HG02759 (cell line): ENCODE measurements at regions not wholly inside any gene's neighbourhood (a gene's known extent, or its start where the extent isn't known, plus 50 kb on each side); places are given as distances from the start of the nearest gene placed in this dataset.
"Not testable (repeated sequence)": the region's sequence is repeated elsewhere in the genome, so short reads cannot be mapped to it uniquely, and the experiment has no call there.

Experiments used
- ATAC-seq: cut with Tn5 transposase; IDR thresholded peaks from one replicate; pipeline ENCODE4 v1.9.1; 2021; ENCODE audit warnings: mild to moderate bottlenecking, moderate library complexity; ENCODE audit not compliant: unreplicated experiment

GRCh38 chr6:66568271-66568670, 861.2 kb upstream of the EYS start:
- ATAC-seq, result no peak

- no peak for ATAC-seq
Observed at GRCh38 chr6:66561479-66561878, 854.5 kb upstream of the EYS start.

GRCh38 chr6:66558189-66558588, 851.2 kb upstream of the EYS start:
- no peak for ATAC-seq

GRCh38 chr6:66556936-66557335, 849.9 kb upstream of the EYS start:
- ATAC-seq, result no peak

GRCh38 chr6:66555082-66555481, 848.1 kb upstream of the EYS start:
- no peak for ATAC-seq

GRCh38 chr6:66553441-66553840, 846.4 kb upstream of the EYS start:
- no peak for ATAC-seq

GRCh38 chr6:66538551-66539135, 831.6 kb upstream of the EYS start:
- no peak for ATAC-seq

- ATAC-seq, result no peak
Observed at GRCh38 chr6:66533921-66534404, 826.9 kb upstream of the EYS start.

GRCh38 chr6:66526061-66526460, 819.0 kb upstream of the EYS start:
- no peak for ATAC-seq

GRCh38 chr6:66522864-66523263, 815.8 kb upstream of the EYS start:
- ATAC-seq, result no peak

- ATAC-seq, result no peak
Observed at GRCh38 chr6:66516377-66516776, 809.4 kb upstream of the EYS start.

- no peak for ATAC-seq
Observed at GRCh38 chr6:66508433-66508832, 801.4 kb upstream of the EYS start.

- ATAC-seq, result no peak
Observed at GRCh38 chr6:66499851-66500250, 792.8 kb upstream of the EYS start.

GRCh38 chr6:66496659-66497058, 789.6 kb upstream of the EYS start:
- no peak for ATAC-seq

GRCh38 chr6:66494643-66495042, 787.6 kb upstream of the EYS start:
- ATAC-seq, result not testable (repeated sequence)

GRCh38 chr6:66489269-66489987, 782.4 kb upstream of the EYS start:
- ATAC-seq, result no peak

GRCh38 chr6:66481216-66481615, 774.2 kb upstream of the EYS start:
- ATAC-seq, result no peak

- no peak for ATAC-seq
Observed at GRCh38 chr6:66478705-66479104, 771.7 kb upstream of the EYS start.

- no peak for ATAC-seq
Observed at GRCh38 chr6:66435321-66435720, 728.3 kb upstream of the EYS start.

GRCh38 chr6:66429210-66429609, 722.2 kb upstream of the EYS start:
- no peak for ATAC-seq

GRCh38 chr6:66423047-66423446, 716.0 kb upstream of the EYS start:
- no peak for ATAC-seq

- no peak for ATAC-seq
Observed at GRCh38 chr6:66421570-66421969, 714.5 kb upstream of the EYS start.

GRCh38 chr6:66418906-66419305, 711.9 kb upstream of the EYS start:
- no peak for ATAC-seq
